ENCODE measurements at regions not wholly inside any gene's neighbourhood (a gene's known extent, or its start where the extent isn't known, plus 50 kb on each side); places are given as distances from the start of the nearest gene placed in this dataset.
"Not testable (repeated sequence)": the region's sequence is repeated elsewhere in the genome, so short reads cannot be mapped to it uniquely, and the experiment has no call there.

DNA sequence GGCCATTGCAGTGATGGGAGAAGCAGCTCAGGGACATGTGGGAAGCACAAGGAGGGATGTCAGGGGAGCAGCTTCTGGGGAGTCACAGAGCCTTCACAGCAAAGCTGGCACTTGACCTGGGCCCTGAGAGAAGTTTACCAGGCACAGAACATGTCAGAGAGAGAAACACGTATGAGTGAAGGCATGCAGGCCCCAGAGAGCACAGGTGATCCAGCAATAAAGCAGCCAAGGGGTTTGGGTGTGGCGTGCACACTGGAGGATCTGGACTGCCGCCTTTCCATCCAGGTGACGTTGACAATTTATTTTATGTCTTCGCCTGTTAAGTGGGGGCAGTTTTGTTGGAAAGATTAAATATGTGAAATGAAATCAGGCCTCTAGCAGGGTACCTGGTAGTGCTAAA, 252.6 kb upstream of the COBL start:
- no peak for DNase-seq (ENCODE audit: extremely low spot score)
- ChIA-PET POLR2A (no interaction called here), CTCF (no interaction called here)
- TF ChIP-seq FOXA1 (IDR thresholded peaks at IDR 0.05) (no peak), ZNF384 (IDR thresholded peaks at IDR 0.05) (no peak), NFRKB (IDR thresholded peaks at IDR 0.05) (no peak), LEF1 (IDR thresholded peaks at IDR 0.05; ENCODE audit: borderline replicate concordance) (no peak)
- TF ChIP-seq, protein P1, sequence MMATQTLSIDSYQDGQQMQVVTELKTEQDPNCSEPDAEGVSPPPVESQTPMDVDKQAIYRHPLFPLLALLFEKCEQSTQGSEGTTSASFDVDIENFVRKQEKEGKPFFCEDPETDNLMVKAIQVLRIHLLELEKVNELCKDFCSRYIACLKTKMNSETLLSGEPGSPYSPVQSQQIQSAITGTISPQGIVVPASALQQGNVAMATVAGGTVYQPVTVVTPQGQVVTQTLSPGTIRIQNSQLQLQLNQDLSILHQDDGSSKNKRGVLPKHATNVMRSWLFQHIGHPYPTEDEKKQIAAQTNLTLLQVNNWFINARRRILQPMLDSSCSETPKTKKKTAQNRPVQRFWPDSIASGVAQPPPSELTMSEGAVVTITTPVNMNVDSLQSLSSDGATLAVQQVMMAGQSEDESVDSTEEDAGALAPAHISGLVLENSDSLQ (IDR thresholded peaks at IDR 0.05) = no peak

DNA sequence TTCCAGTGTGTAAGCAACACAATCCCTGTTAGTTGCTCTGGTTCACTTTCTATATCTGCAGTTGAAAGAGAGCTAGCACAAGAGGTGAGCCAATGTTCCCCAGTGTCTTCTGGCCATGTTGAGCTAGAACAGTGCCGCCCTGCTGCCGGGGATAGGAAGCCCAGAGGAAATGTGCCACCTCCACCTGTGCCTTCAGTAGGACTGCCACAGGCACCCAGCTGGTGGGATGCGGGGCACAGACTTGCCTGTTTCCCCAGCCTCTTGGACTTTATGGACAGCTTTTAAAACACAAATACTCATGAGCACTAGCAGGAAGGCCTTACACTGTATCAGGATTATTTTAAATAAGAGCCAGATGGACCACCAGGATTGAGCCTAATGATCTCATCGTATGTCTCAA, 234.5 kb upstream of the COBL start:
- CTCF ChIA-PET = no interaction called here
- DNase-seq (ENCODE audit: extremely low spot score) = no peak
- POLR2A ChIA-PET = no interaction called here
- TF ChIP-seq L3MBTL2 (conservative IDR thresholded peaks at IDR 0.05) (no peak), SP1 (IDR thresholded peaks at IDR 0.05) (no peak), ZNF384 (IDR thresholded peaks at IDR 0.05) (no peak)

DNA sequence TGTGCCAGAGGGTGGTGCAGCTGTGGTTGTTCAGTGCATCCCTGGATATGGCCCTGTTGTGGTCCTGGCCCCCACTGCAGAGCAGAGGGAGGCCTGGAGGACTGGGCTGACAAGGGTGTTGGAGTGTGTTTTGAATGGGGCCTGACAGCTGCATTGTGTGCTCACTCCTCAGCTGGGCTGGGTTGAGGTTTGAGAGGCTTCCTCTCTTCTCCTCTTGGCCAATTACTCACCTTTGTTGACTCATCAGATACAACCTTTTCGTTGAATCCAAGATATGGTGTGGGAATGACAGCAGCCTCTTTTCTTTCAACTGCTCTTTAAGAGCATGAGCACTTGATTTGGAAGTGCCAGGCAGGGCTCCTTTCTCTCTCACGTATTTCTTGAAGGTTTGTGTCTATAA, 228.5 kb upstream of the COBL start:
- POLR2A ChIA-PET = no interaction called here
- CTCF ChIA-PET = no interaction called here

DNA sequence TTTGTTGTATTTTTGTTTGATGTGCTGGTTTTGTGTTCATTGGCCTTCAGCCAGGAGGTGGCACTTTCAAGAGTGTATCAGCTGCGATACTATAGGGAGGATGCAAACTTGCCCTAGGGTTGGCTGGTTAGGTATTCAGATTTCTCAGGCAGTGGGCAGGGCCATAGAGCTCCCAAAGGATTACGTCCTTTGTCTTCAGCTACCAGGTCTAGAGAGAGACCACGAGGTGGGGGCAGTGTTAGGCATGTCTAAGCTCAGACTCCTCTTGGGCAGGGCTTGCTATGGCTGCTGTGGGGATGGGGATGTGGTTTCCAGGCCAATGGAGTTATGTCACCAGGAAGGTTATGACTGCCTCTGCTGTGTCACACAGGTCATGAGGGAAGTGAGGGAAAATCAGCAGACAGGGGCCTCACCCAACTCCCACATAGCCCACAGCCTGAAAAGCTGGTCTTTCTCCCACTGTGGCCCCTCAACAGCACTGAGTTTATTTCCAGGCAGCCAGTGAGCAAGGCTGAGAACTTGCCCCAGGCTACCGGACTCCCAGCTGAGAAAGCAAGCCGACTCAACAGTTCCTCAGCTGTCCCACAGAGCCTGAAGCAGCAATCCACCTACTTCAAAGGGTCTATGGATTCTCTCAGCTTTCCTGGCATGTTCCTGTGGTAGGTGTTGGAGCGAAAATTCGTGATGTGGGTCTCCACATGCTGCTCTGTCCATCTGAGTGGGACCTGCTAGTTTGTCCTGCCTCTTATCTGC, 227.4 kb upstream of the COBL start:
- ChIA-PET POLR2A (no interaction called here), CTCF (no interaction called here)
- no peak for DNase-seq (ENCODE audit: extremely low spot score)
- TF ChIP-seq L3MBTL2 (conservative IDR thresholded peaks at IDR 0.05) = no peak
- no peak for TF ChIP-seq SUZ12 (IDR thresholded peaks at IDR 0.05)
- no peak for TF ChIP-seq FOXA1 (IDR thresholded peaks at IDR 0.05)
- no peak for TF ChIP-seq NFRKB (IDR thresholded peaks at IDR 0.05)
- TF ChIP-seq, protein P1 (IDR thresholded peaks at IDR 0.05) = no peak
- no peak for TF ChIP-seq SP1 (IDR thresholded peaks at IDR 0.05)
- TF ChIP-seq ARNT (IDR thresholded peaks at IDR 0.05) = no peak
- TF ChIP-seq LEF1 (IDR thresholded peaks at IDR 0.05; ENCODE audit: borderline replicate concordance) = no peak
- no peak for TF ChIP-seq HDGF (IDR thresholded peaks at IDR 0.05; ENCODE audit: borderline replicate concordance)
- no peak for TF ChIP-seq CTBP1 (IDR thresholded peaks at IDR 0.05; ENCODE audit: borderline replicate concordance)
- no peak for TF ChIP-seq TARDBP (IDR thresholded peaks at IDR 0.05)
- TF ChIP-seq ELF4 (IDR thresholded peaks at IDR 0.05) = no peak
- no peak for TF ChIP-seq ZNF384 (IDR thresholded peaks at IDR 0.05)
- TF ChIP-seq FOXM1 (IDR thresholded peaks at IDR 0.05; ENCODE audit: borderline replicate concordance) = no peak
- no peak for TF ChIP-seq FOXK2 (IDR thresholded peaks at IDR 0.05)
- no peak for TF ChIP-seq BHLHE40 (IDR thresholded peaks at IDR 0.05; ENCODE audit: borderline replicate concordance)

More for the DNA sequence above, 228.5 kb upstream of the COBL start:
- no peak for DNase-seq (ENCODE audit: extremely low spot score)
- TF ChIP-seq ZNF384 (IDR thresholded peaks at IDR 0.05) (no peak), ARNT (IDR thresholded peaks at IDR 0.05) (no peak), ELF4 (IDR thresholded peaks at IDR 0.05) (no peak), CTBP1 (IDR thresholded peaks at IDR 0.05; ENCODE audit: borderline replicate concordance) (no peak), NFRKB (IDR thresholded peaks at IDR 0.05) (no peak), HDGF (IDR thresholded peaks at IDR 0.05; ENCODE audit: borderline replicate concordance) (no peak), SUZ12 (IDR thresholded peaks at IDR 0.05) (no peak), SP1 (IDR thresholded peaks at IDR 0.05) (no peak), LEF1 (IDR thresholded peaks at IDR 0.05; ENCODE audit: borderline replicate concordance) (no peak), L3MBTL2 (conservative IDR thresholded peaks at IDR 0.05) (no peak), FOXA1 (IDR thresholded peaks at IDR 0.05) (no peak), BHLHE40 (IDR thresholded peaks at IDR 0.05; ENCODE audit: borderline replicate concordance) (no peak), TARDBP (IDR thresholded peaks at IDR 0.05) (no peak), FOXK2 (IDR thresholded peaks at IDR 0.05) (no peak), FOXM1 (IDR thresholded peaks at IDR 0.05; ENCODE audit: borderline replicate concordance) (no peak)
- TF ChIP-seq, protein P1 (IDR thresholded peaks at IDR 0.05) = no peak

DNA sequence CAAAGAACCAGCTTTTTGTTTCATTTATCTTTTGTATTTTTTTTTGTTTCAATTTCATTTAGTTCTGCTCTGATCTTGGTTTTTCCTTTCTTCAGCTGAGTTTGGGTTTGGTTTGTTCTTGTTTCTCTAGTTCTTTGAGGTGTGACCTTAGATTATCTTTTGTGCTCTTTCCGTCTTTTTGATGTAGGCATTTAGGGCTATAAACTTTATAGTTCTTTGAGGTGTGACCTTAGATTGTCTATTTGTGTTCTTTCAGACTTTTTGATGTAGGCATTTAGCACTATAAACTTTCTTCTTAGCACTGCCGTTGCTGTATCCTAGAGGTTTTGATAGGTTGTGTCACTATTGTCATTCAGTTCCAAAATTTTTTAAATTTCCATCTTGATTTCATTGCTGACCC, 224.3 kb upstream of the COBL start:
- POLR2A ChIA-PET; CTCF ChIA-PET; DNase-seq (ENCODE audit: extremely low spot score): not testable (repeated sequence)

DNA sequence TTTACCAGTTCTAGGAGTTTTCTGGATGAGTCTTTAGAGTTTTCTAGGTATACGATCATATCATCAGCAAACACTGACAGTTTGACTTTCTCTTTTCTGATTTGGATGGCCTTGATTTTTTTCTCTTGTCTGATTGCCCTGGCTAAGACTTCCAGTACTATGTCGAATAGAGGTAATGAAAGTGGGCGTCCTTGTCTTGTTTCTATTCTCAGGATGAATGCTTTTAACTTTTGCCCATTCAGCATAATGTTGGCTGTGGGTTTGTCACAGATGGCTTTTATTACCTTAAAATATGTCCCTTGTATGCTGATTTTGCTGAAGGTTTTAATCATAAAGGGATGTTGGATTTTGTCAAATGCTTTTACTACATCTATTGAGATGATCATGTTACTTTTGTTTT, 223.2 kb upstream of the COBL start:
- ChIA-PET POLR2A (no interaction called here), CTCF (no interaction called here)
- no peak for TF ChIP-seq LEF1 (IDR thresholded peaks at IDR 0.05; ENCODE audit: borderline replicate concordance)
- DNase-seq (ENCODE audit: extremely low spot score) = no peak

DNA sequence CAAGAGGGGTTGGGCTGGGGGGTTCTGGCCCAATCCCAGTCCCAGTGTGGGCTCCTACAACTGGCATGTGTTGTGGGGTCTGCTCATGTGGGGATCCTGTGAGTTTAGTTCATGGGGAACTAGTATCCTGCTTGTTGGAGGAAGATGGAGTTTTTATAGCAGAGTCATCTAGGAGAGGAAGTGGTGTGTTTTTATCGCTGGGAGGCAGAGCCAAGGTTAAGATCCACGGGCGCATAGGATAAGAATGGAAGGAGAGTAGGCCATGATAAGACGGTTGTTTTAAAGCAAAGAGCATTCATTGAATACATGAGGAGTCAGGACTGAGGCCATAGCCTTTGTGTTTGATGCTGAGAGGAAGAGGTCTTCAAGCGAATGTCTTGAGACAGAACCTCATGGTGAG, 211.6 kb upstream of the COBL start:
- TF ChIP-seq BHLHE40 (IDR thresholded peaks at IDR 0.05; ENCODE audit: borderline replicate concordance) (no peak), TARDBP (IDR thresholded peaks at IDR 0.05) (no peak), FOXM1 (IDR thresholded peaks at IDR 0.05; ENCODE audit: borderline replicate concordance) (no peak), CTBP1 (IDR thresholded peaks at IDR 0.05; ENCODE audit: borderline replicate concordance) (no peak), ZNF384 (IDR thresholded peaks at IDR 0.05) (no peak), NFRKB (IDR thresholded peaks at IDR 0.05) (no peak), HDGF (IDR thresholded peaks at IDR 0.05; ENCODE audit: borderline replicate concordance) (no peak), ELF4 (IDR thresholded peaks at IDR 0.05) (no peak), FOXA1 (IDR thresholded peaks at IDR 0.05) (no peak), SUZ12 (IDR thresholded peaks at IDR 0.05) (no peak), ARNT (IDR thresholded peaks at IDR 0.05) (no peak), LEF1 (IDR thresholded peaks at IDR 0.05; ENCODE audit: borderline replicate concordance) (no peak), L3MBTL2 (conservative IDR thresholded peaks at IDR 0.05) (no peak), FOXK2 (IDR thresholded peaks at IDR 0.05) (no peak), SP1 (IDR thresholded peaks at IDR 0.05) (no peak)
- TF ChIP-seq, protein P1 (IDR thresholded peaks at IDR 0.05) = no peak
- ChIA-PET CTCF (no interaction called here), POLR2A (no interaction called here)
- DNase-seq (ENCODE audit: extremely low spot score) = no peak

Data from HEK293T (cell line).